ENCODE measurements at regions not wholly inside any gene's neighbourhood (a gene's known extent, or its start where the extent isn't known, plus 50 kb on each side); places are given as distances from the start of the nearest gene placed in this dataset.

DNA sequence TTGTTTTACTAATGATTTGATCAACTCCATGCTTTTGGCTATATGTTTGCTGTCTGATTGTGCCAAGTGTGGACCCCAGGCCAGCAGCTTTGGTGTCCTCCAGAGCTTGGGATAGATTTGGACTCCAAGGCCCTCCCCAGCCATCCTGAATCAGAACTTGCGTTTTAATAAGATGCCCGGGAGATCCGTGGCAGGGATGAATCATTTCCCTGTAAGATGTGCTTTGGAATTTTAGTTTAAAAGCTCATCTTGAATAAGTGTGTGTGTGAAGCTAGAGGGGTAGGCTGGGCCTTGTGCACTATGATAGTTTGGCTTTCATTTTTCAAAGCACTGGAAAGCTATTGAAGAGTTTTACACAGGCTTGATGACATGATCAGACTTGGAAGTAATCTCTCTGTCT lies 66.2 kb upstream of the SDK1 start:
- H3K4me1 ChIP-seq (ENCODE audit: control insufficient read depth, insufficient read depth, low read length), result no peaks in the 10 kb centered on the region
- no peaks in the 10 kb centered on the region for H3K36me3 ChIP-seq (ENCODE audit: control insufficient read depth, insufficient read depth, low read length)
- no peak overlapping the region for H3K14ac ChIP-seq (replicated peaks; ENCODE audit: low read depth, low read length)
- no peak overlapping the region for H3K9ac ChIP-seq (ENCODE audit: low read depth, low read length)
- WGBS, 2 experiments (ENCODE audit: extremely low coverage in 2 of 2, insufficient read length in 1 of 2), result no CpG with 5 or more reads among the region's 3 CpGs
- intact Hi-C loops (cut with micrococcal nuclease) (no loop called here), dilution Hi-C loops (cut with HindIII; ENCODE audit: low sequenced_read_pairs, unreplicated experiment) (no loop called here), in situ Hi-C loops (cut with MboI; ENCODE audit: low sequenced_read_pairs) (no loop called here)
- no peaks in the 10 kb centered on the region for H4K20me1 ChIP-seq (ENCODE audit: insufficient read depth, low read length)
- no peak overlapping the region for H3K56ac ChIP-seq (ENCODE audit: extremely low read depth, insufficient read depth, low read length)
- BruUV-seq (replicated peaks), result no TSS peak
- H3K4ac ChIP-seq (ENCODE audit: low read depth, low read length), result no peak overlapping the region
- ATAC-seq (ENCODE audit: low read depth), result no peak
- DNase-seq, result no peak
- no peak overlapping the region for H2BK120ac ChIP-seq (ENCODE audit: low read depth, low read length)
- no peak overlapping the region for H3K18ac ChIP-seq (ENCODE audit: low read depth, low read length)
- no peak overlapping the region for H2BK20ac ChIP-seq (ENCODE audit: low read depth, low read length)
- H3K4me3 ChIP-seq (ENCODE audit: insufficient read depth, low read depth, low read length), result no peak overlapping the region
- H2BK5ac ChIP-seq (ENCODE audit: low read depth, low read length, poor library complexity, severe bottlenecking), result no peak overlapping the region
- no peak overlapping the region for H3K27ac ChIP-seq (ENCODE audit: insufficient read depth, low read length)
- H4K8ac ChIP-seq (ENCODE audit: low read depth in 2 of 2, low read length in 2 of 2), result no peak overlapping the region
- no peak overlapping the region for H2AK5ac ChIP-seq (ENCODE audit: low read depth, low read length)
- H2AK9ac ChIP-seq (replicated peaks; ENCODE audit: low read depth, low read length, poor library complexity), result no peak overlapping the region
- no peaks in the 10 kb centered on the region for H3K79me1 ChIP-seq (ENCODE audit: low read depth in 1 of 2, low read length in 2 of 2)
- no peak overlapping the region for H4K91ac ChIP-seq (ENCODE audit: insufficient read depth, low read depth, low read length)
- peaks cover 1% of the 10 kb centered on the region; the same call in 1 of the 2 replicates for H3K27me3 ChIP-seq (ENCODE audit: control insufficient read depth, insufficient read depth, low read length)
- H2AFZ ChIP-seq (replicated peaks; ENCODE audit: low read length, poor library complexity), result no peak overlapping the region
- no peak overlapping the region for H2BK15ac ChIP-seq (ENCODE audit: low read depth, low read length)
- H3K9me1 ChIP-seq (ENCODE audit: insufficient read depth, low read length), result no peaks in the 10 kb centered on the region
- no peak overlapping the region for H3K4me2 ChIP-seq (ENCODE audit: low read depth, low read length)
- no peak overlapping the region for H3K23ac ChIP-seq (ENCODE audit: low read depth, low read length)
- H3K9me3 ChIP-seq (ENCODE audit: control insufficient read depth, insufficient read depth, low read length), result peaks cover 6% of the 10 kb centered on the region
- H4K5ac ChIP-seq (ENCODE audit: low read depth, low read length), result no peak overlapping the region
- CTCF ChIA-PET, result no interaction called here
- no peak for TF ChIP-seq FOS (IDR thresholded peaks at IDR 0.05; ENCODE audit: low read depth, low read length)
- TF ChIP-seq BHLHE40 (IDR thresholded peaks at IDR 0.05; ENCODE audit: low read depth, low read length), result no peak
- no peak for TF ChIP-seq CTCF (conservative IDR thresholded peaks at IDR 0.05; ENCODE audit: low read depth, low read length)
- TF ChIP-seq MXI1 (IDR thresholded peaks at IDR 0.05; ENCODE audit: borderline replicate concordance, low read depth, low read length), result no peak
- TF ChIP-seq CHD1 (IDR thresholded peaks at IDR 0.05; ENCODE audit: low read depth, low read length), result no peak
- TF ChIP-seq MAFK (IDR thresholded peaks at IDR 0.05; ENCODE audit: low read depth, low read length), result no peak
- TF ChIP-seq RFX5 (IDR thresholded peaks at IDR 0.05; ENCODE audit: low read depth, low read length), result no peak
- TF ChIP-seq, protein P1, sequence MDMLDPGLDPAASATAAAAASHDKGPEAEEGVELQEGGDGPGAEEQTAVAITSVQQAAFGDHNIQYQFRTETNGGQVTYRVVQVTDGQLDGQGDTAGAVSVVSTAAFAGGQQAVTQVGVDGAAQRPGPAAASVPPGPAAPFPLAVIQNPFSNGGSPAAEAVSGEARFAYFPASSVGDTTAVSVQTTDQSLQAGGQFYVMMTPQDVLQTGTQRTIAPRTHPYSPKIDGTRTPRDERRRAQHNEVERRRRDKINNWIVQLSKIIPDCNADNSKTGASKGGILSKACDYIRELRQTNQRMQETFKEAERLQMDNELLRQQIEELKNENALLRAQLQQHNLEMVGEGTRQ (IDR thresholded peaks at IDR 0.05; ENCODE audit: low read depth, low read length), result no peak
- no peak for TF ChIP-seq SMC3 (IDR thresholded peaks at IDR 0.05; ENCODE audit: low read depth, low read length)
- TF ChIP-seq MAZ (IDR thresholded peaks at IDR 0.05; ENCODE audit: borderline replicate concordance, low read depth, low read length), result no peak
- TF ChIP-seq ELK1 (IDR thresholded peaks at IDR 0.05; ENCODE audit: borderline replicate concordance, low read depth, low read length), result no peak
- no peak for TF ChIP-seq CEBPB (IDR thresholded peaks at IDR 0.05; ENCODE audit: low read depth, low read length)
- no peak for TF ChIP-seq NFE2L2 (IDR thresholded peaks at IDR 0.05; ENCODE audit: low read depth, low read length)
- no peak for TF ChIP-seq RCOR1 (IDR thresholded peaks at IDR 0.05; ENCODE audit: insufficient replicate concordance, low read length)
- TF ChIP-seq POLR2A (IDR thresholded peaks at IDR 0.05; ENCODE audit: low read depth, low read length), result no peak
- TF ChIP-seq RAD21 (IDR thresholded peaks at IDR 0.05; ENCODE audit: low read length), result no peak
- POLR2A ChIA-PET (ENCODE audit: unreplicated experiment), result no interaction called here
